ENCODE measurements at regions not wholly inside any gene's neighbourhood (a gene's known extent, or its start where the extent isn't known, plus 50 kb on each side); places are given as distances from the start of the nearest gene placed in this dataset.
"Not testable (repeated sequence)": the region's sequence is repeated elsewhere in the genome, so short reads cannot be mapped to it uniquely, and the experiment has no call there.

GRCh38 chr10:48102410-48103146, 103.0 kb upstream of the FAM25C start:
- H3K79me2 ChIP-seq (ENCODE audit: insufficient read depth, low read length); H3K4me2 ChIP-seq (ENCODE audit: low read depth, low read length, poor library complexity, severe bottlenecking); H2AFZ ChIP-seq (ENCODE audit: low read length); H4K20me1 ChIP-seq (ENCODE audit: insufficient read depth, low read length, poor library complexity, severe bottlenecking); H3K9me3 ChIP-seq (ENCODE audit: insufficient read depth, low read depth, low read length); H3K27me3 ChIP-seq (ENCODE audit: insufficient read depth, low read length, poor library complexity, severe bottlenecking); H3K9me2 ChIP-seq (replicated peaks; ENCODE audit: low read depth, low read length); H3K4me3 ChIP-seq (ENCODE audit: low read length, poor library complexity, severe bottlenecking); H3K9ac ChIP-seq (ENCODE audit: low read depth, low read length, poor library complexity, severe bottlenecking); H3K36me3 ChIP-seq (ENCODE audit: insufficient read depth, low read length); H3F3A ChIP-seq (ENCODE audit: low read depth); H3K4me1 ChIP-seq (ENCODE audit: insufficient read depth, low read length, poor library complexity, severe bottlenecking): not testable (repeated sequence)

- not testable (repeated sequence) for H3K79me2 ChIP-seq (ENCODE audit: insufficient read depth, low read length); H3K36me3 ChIP-seq (ENCODE audit: insufficient read depth, low read length); H3K9ac ChIP-seq (ENCODE audit: low read depth, low read length, poor library complexity, severe bottlenecking); H3F3A ChIP-seq (ENCODE audit: low read depth); H4K20me1 ChIP-seq (ENCODE audit: insufficient read depth, low read length, poor library complexity, severe bottlenecking); H3K9me2 ChIP-seq (replicated peaks; ENCODE audit: low read depth, low read length); H3K4me3 ChIP-seq (ENCODE audit: low read length, poor library complexity, severe bottlenecking); H3K27me3 ChIP-seq (ENCODE audit: insufficient read depth, low read length, poor library complexity, severe bottlenecking); H3K4me1 ChIP-seq (ENCODE audit: insufficient read depth, low read length, poor library complexity, severe bottlenecking); H3K4me2 ChIP-seq (ENCODE audit: low read depth, low read length, poor library complexity, severe bottlenecking); H3K9me3 ChIP-seq (ENCODE audit: insufficient read depth, low read depth, low read length); H2AFZ ChIP-seq (ENCODE audit: low read length)
Observed at GRCh38 chr10:48098854-48099253, 99.3 kb upstream of the FAM25C start.

DNA sequence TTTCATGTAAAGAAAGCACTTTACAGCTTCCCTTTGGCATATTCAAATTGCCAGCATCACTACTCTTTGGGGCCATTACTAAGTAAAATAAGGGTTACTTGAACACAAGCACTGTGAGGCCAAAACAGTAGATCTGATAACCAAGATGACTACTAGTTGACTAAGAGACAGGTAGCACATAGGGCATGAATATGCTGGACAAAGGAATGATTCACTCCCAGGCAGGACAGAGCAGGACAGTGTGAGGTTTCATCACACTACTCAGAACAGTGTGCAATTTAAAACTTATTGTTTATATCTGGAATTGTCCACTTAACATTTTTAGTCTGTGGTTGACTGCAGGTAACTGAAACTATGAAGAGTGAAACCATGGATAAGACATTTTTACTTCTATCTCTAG, 91.1 kb upstream of the FAM25C start:
- not testable (repeated sequence) for H3K27me3 ChIP-seq (ENCODE audit: insufficient read depth, low read length, poor library complexity, severe bottlenecking); H3K9ac ChIP-seq (ENCODE audit: low read depth, low read length, poor library complexity, severe bottlenecking); H3K79me2 ChIP-seq (ENCODE audit: insufficient read depth, low read length); H3K4me1 ChIP-seq (ENCODE audit: insufficient read depth, low read length, poor library complexity, severe bottlenecking); H3F3A ChIP-seq (ENCODE audit: low read depth); H3K4me2 ChIP-seq (ENCODE audit: low read depth, low read length, poor library complexity, severe bottlenecking); H3K36me3 ChIP-seq (ENCODE audit: insufficient read depth, low read length); H4K20me1 ChIP-seq (ENCODE audit: insufficient read depth, low read length, poor library complexity, severe bottlenecking); H2AFZ ChIP-seq (ENCODE audit: low read length); H3K9me2 ChIP-seq (replicated peaks; ENCODE audit: low read depth, low read length); H3K4me3 ChIP-seq (ENCODE audit: low read length, poor library complexity, severe bottlenecking); H3K9me3 ChIP-seq (ENCODE audit: insufficient read depth, low read depth, low read length)

- H3K79me2 ChIP-seq (ENCODE audit: insufficient read depth, low read length); H4K20me1 ChIP-seq (ENCODE audit: insufficient read depth, low read length, poor library complexity, severe bottlenecking); H3K36me3 ChIP-seq (ENCODE audit: insufficient read depth, low read length); H3K9ac ChIP-seq (ENCODE audit: low read depth, low read length, poor library complexity, severe bottlenecking); H3K9me2 ChIP-seq (replicated peaks; ENCODE audit: low read depth, low read length); H3K9me3 ChIP-seq (ENCODE audit: insufficient read depth, low read depth, low read length); H3K4me2 ChIP-seq (ENCODE audit: low read depth, low read length, poor library complexity, severe bottlenecking); H3K4me1 ChIP-seq (ENCODE audit: insufficient read depth, low read length, poor library complexity, severe bottlenecking); H3F3A ChIP-seq (ENCODE audit: low read depth); H3K4me3 ChIP-seq (ENCODE audit: low read length, poor library complexity, severe bottlenecking); H3K27me3 ChIP-seq (ENCODE audit: insufficient read depth, low read length, poor library complexity, severe bottlenecking): not testable (repeated sequence)
- H2AFZ ChIP-seq (ENCODE audit: low read length) = 0 out of 2 replicates have a peak overlapping the region, but pooled peaks have one; percentile 64
Observed at GRCh38 chr10:48088087-48088486, 88.5 kb upstream of the FAM25C start.

GRCh38 chr10:48084446-48084845, 84.9 kb upstream of the FAM25C start:
- not testable (repeated sequence) for H3K9me2 ChIP-seq (replicated peaks; ENCODE audit: low read depth, low read length); H3K79me2 ChIP-seq (ENCODE audit: insufficient read depth, low read length); H3K4me1 ChIP-seq (ENCODE audit: insufficient read depth, low read length, poor library complexity, severe bottlenecking); H3K9me3 ChIP-seq (ENCODE audit: insufficient read depth, low read depth, low read length); H4K20me1 ChIP-seq (ENCODE audit: insufficient read depth, low read length, poor library complexity, severe bottlenecking); H3F3A ChIP-seq (ENCODE audit: low read depth); H3K4me3 ChIP-seq (ENCODE audit: low read length, poor library complexity, severe bottlenecking); H2AFZ ChIP-seq (ENCODE audit: low read length); H3K36me3 ChIP-seq (ENCODE audit: insufficient read depth, low read length); H3K27me3 ChIP-seq (ENCODE audit: insufficient read depth, low read length, poor library complexity, severe bottlenecking); H3K9ac ChIP-seq (ENCODE audit: low read depth, low read length, poor library complexity, severe bottlenecking); H3K4me2 ChIP-seq (ENCODE audit: low read depth, low read length, poor library complexity, severe bottlenecking)

- not testable (repeated sequence) for H3K9me3 ChIP-seq (ENCODE audit: insufficient read depth, low read depth, low read length); H3F3A ChIP-seq (ENCODE audit: low read depth)
Observed at GRCh38 chr10:48071228-48071627, 71.6 kb upstream of the FAM25C start.

DNA sequence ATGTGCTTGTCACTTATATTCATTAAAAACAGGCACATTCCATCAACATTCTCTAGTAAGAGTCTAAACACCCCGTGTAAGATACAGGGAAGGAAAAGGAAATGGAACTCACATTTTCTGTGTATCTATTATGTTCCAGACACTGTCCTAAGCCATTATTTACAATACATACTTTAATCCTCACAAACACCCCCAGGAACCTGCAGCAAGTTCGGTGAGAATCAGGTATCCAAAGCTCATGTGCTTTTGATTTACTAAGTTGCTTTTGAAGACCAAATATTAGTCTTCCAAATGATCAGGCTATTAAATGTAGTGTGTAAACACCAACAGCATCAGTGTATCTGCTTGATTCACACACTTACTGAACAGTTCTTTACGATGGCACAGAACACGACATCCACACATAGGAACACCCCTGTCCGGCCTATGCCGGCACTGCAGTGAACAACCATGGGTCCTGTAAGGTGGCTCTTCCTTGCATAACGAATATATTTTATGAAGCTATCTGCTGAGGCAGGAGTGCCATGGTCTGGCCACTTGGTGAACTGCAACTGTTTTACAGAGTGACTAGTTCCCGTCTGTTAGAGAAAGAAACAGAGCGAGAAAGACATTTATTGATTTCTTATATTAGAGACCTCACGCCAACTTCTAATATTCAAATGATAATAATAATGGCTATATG, 64.5 kb upstream of the FAM25C start:
- not testable (repeated sequence) for H3K4me1 ChIP-seq (ENCODE audit: insufficient read depth, low read length, poor library complexity, severe bottlenecking); H4K20me1 ChIP-seq (ENCODE audit: insufficient read depth, low read length, poor library complexity, severe bottlenecking); H2AFZ ChIP-seq (ENCODE audit: low read length); H3K4me2 ChIP-seq (ENCODE audit: low read depth, low read length, poor library complexity, severe bottlenecking); H3K79me2 ChIP-seq (ENCODE audit: insufficient read depth, low read length); H3K9me3 ChIP-seq (ENCODE audit: insufficient read depth, low read depth, low read length); H3K9ac ChIP-seq (ENCODE audit: low read depth, low read length, poor library complexity, severe bottlenecking); H3K36me3 ChIP-seq (ENCODE audit: insufficient read depth, low read length); H3F3A ChIP-seq (ENCODE audit: low read depth); H3K9me2 ChIP-seq (replicated peaks; ENCODE audit: low read depth, low read length); H3K4me3 ChIP-seq (ENCODE audit: low read length, poor library complexity, severe bottlenecking); H3K27me3 ChIP-seq (ENCODE audit: insufficient read depth, low read length, poor library complexity, severe bottlenecking)

More at GRCh38 chr10:48071228-48071627, 71.6 kb upstream of the FAM25C start:
- H3K4me3 ChIP-seq (ENCODE audit: low read length, poor library complexity, severe bottlenecking); H3K9ac ChIP-seq (ENCODE audit: low read depth, low read length, poor library complexity, severe bottlenecking); H3K79me2 ChIP-seq (ENCODE audit: insufficient read depth, low read length); H3K27me3 ChIP-seq (ENCODE audit: insufficient read depth, low read length, poor library complexity, severe bottlenecking); H2AFZ ChIP-seq (ENCODE audit: low read length); H4K20me1 ChIP-seq (ENCODE audit: insufficient read depth, low read length, poor library complexity, severe bottlenecking); H3K36me3 ChIP-seq (ENCODE audit: insufficient read depth, low read length); H3K4me2 ChIP-seq (ENCODE audit: low read depth, low read length, poor library complexity, severe bottlenecking); H3K4me1 ChIP-seq (ENCODE audit: insufficient read depth, low read length, poor library complexity, severe bottlenecking); H3K9me2 ChIP-seq (replicated peaks; ENCODE audit: low read depth, low read length): not testable (repeated sequence)

Data from Loucy (cell line).